ENCODE measurements at regions not wholly inside any gene's neighbourhood (a gene's known extent, or its start where the extent isn't known, plus 50 kb on each side); places are given as distances from the start of the nearest gene placed in this dataset.
A peak's percentile ranks its signal among the peaks of the same experiment; 100 is the strongest.

DNA sequence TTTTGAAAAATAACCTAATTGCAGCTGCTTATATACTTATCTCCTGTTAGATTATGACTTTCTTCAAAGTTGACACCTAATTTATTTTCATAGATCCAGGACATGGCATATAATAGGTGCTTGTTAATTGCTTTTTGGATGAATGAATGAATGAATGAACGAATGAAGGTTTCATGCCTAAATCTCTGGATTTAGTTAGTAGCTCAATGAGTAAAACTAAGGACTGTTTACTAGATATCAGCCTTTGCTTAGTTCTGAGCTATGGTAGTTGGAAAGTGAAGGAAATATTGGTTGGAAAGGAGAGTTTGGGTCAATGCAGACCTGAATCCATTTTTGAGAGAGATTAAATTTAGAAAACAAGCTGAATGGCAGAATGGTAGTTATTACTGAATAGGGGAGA, 160.4 kb upstream of the SGO1 start:
- POLR2A ChIA-PET: no interaction called here
- no peak for TF ChIP-seq MTA3 (IDR thresholded peaks at IDR 0.05; ENCODE audit: borderline replicate concordance, low read length)
- TF ChIP-seq SIX5 (IDR thresholded peaks at IDR 0.05; ENCODE audit: low read depth, low read length, severe bottlenecking): no peak
- 0 out of 2 replicates have a peak, but pooled peaks have one; percentile 64 for TF ChIP-seq ZNF24 (IDR thresholded peaks at IDR 0.05)
- H3K36me3 ChIP-seq (ENCODE audit: control insufficient read depth in 2 of 2, insufficient read depth in 2 of 2, low read length in 1 of 2): no peaks in the 10 kb centered on the region
- BruUV-seq (replicated peaks): no TSS peak
- H3K79me2 ChIP-seq (ENCODE audit: control insufficient read depth, insufficient read depth, low read length): no peaks in the 10 kb centered on the region
- SMC1A ChIA-PET (ENCODE audit: uncharacterized antibody, unreplicated experiment): interaction anchor here (0.7 kb wide), 1 partner anchor 242 kb away, joined by 3 read pairs; no protein-coding TSS in a partner anchor
- in situ Hi-C loops (cut with MboI) (loop anchor here (25.0 kb wide), 1 partner anchor 1141 kb away; no protein-coding TSS in a partner anchor), intact Hi-C loops (cut with micrococcal nuclease; ENCODE audit: unreplicated experiment) (loop anchor here (10.0 kb wide), 2 partner anchors 328 to 388 kb away; no protein-coding TSS in a partner anchor)
- H3K4me3 ChIP-seq: no peak overlapping the region
- H4K20me1 ChIP-seq (ENCODE audit: control insufficient read depth, insufficient read depth): no peaks in the 10 kb centered on the region
- RAD21 ChIA-PET (ENCODE audit: unreplicated experiment): no interaction called here
- WGBS (ENCODE audit: insufficient coverage, insufficient replicate concordance, low lambda C conversion rate, missing lambda C conversion rate): 0% methylated on average over 1 of the region's 1 CpG
- H3K27me3 ChIP-seq (replicated peaks in 1 of 2; ENCODE audit: control insufficient read depth in 2 of 2, insufficient read depth in 2 of 2, low read length in 1 of 2): no peaks in the 10 kb centered on the region
- H3K9me3 ChIP-seq (replicated peaks; ENCODE audit: control insufficient read depth, insufficient read depth, low read length): no peaks in the 10 kb centered on the region
- no peak overlapping the region for H2AFZ ChIP-seq (ENCODE audit: control insufficient read depth, low read depth, low read length)
- no peak overlapping the region for H3K27ac ChIP-seq (ENCODE audit: control insufficient read depth, insufficient read depth)
- H3K4me2 ChIP-seq (ENCODE audit: control insufficient read depth, insufficient read depth): no peak overlapping the region
- ATAC-seq (no peak), DNase-seq (ENCODE audit: low read depth, low spot score) (no peak), FAIRE-seq (no peak)
- no peak overlapping the region for H3K9ac ChIP-seq (ENCODE audit: control insufficient read depth, insufficient read depth, low read length)
- H3K4me1 ChIP-seq (ENCODE audit: control insufficient read depth, insufficient read depth, low read length): no peaks in the 10 kb centered on the region
- CTCF ChIA-PET: interaction anchor here (0.6 kb wide), 1 partner anchor 95 kb away, joined by 3 read pairs; no protein-coding TSS in a partner anchor

- CTCF ChIA-PET: no interaction called here
- no peak overlapping the region for H3K4me3 ChIP-seq
- intact Hi-C loops (cut with micrococcal nuclease; ENCODE audit: unreplicated experiment) (loop anchor here (5.0 to 10.0 kb wide), 5 partner anchors 117 to 1773 kb away; no protein-coding TSS in a partner anchor), in situ Hi-C loops (cut with MboI) (loop anchor here (25.0 kb wide), 1 partner anchor 1143 kb away; no protein-coding TSS in a partner anchor)
- H3K27ac ChIP-seq (ENCODE audit: control insufficient read depth, insufficient read depth): no peak overlapping the region
- no peaks in the 10 kb centered on the region for H3K79me2 ChIP-seq (ENCODE audit: control insufficient read depth, insufficient read depth, low read length)
- ATAC-seq (peak; percentile 73), DNase-seq (ENCODE audit: low read depth, low spot score) (no peak), FAIRE-seq (no peak)
- H3K4me1 ChIP-seq (ENCODE audit: control insufficient read depth, insufficient read depth, low read length): no peaks in the 10 kb centered on the region
- no peak overlapping the region for H2AFZ ChIP-seq (ENCODE audit: control insufficient read depth, low read depth, low read length)
- SMC1A ChIA-PET (ENCODE audit: uncharacterized antibody, unreplicated experiment): interaction anchor here (0.6 kb wide), 1 partner anchor 75 kb away, joined by 3 read pairs; no protein-coding TSS in a partner anchor
- no peaks in the 10 kb centered on the region for H3K9me3 ChIP-seq (replicated peaks; ENCODE audit: control insufficient read depth, insufficient read depth, low read length)
- no peaks in the 10 kb centered on the region for H4K20me1 ChIP-seq (ENCODE audit: control insufficient read depth, insufficient read depth)
- no peaks in the 10 kb centered on the region for H3K36me3 ChIP-seq (ENCODE audit: control insufficient read depth in 2 of 2, insufficient read depth in 2 of 2, low read length in 1 of 2)
- no TSS peak for BruUV-seq (replicated peaks)
- no peak overlapping the region for H3K9ac ChIP-seq (ENCODE audit: control insufficient read depth, insufficient read depth, low read length)
- H3K27me3 ChIP-seq (replicated peaks in 1 of 2; ENCODE audit: control insufficient read depth in 2 of 2, insufficient read depth in 2 of 2, low read length in 1 of 2): no peaks in the 10 kb centered on the region
- H3K4me2 ChIP-seq (ENCODE audit: control insufficient read depth, insufficient read depth): no peak overlapping the region
- POLR2A ChIA-PET: no interaction called here
- RAD21 ChIA-PET (ENCODE audit: unreplicated experiment): no interaction called here
- TF ChIP-seq STAT1 (conservative IDR thresholded peaks at IDR 0.05) (no peak), RELA (IDR thresholded peaks at IDR 0.05; ENCODE audit: borderline replicate concordance, partially characterized antibody) (no peak), ZNF207 (IDR thresholded peaks at IDR 0.05; ENCODE audit: borderline replicate concordance) (no peak), RCOR1 (conservative IDR thresholded peaks at IDR 0.05; ENCODE audit: low read depth, low read length) (no peak), TCF3 (IDR thresholded peaks at IDR 0.05; ENCODE audit: borderline replicate concordance, insufficient read depth, low read depth, low read length) (no peak), RELB (IDR thresholded peaks at IDR 0.05; ENCODE audit: low read depth) (no peak), EZH2 (IDR thresholded peaks at IDR 0.05; ENCODE audit: borderline replicate concordance, control insufficient read depth, low read depth, low read length) (no peak)
- TF ChIP-seq, protein P1, sequence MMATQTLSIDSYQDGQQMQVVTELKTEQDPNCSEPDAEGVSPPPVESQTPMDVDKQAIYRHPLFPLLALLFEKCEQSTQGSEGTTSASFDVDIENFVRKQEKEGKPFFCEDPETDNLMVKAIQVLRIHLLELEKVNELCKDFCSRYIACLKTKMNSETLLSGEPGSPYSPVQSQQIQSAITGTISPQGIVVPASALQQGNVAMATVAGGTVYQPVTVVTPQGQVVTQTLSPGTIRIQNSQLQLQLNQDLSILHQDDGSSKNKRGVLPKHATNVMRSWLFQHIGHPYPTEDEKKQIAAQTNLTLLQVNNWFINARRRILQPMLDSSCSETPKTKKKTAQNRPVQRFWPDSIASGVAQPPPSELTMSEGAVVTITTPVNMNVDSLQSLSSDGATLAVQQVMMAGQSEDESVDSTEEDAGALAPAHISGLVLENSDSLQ (IDR thresholded peaks at IDR 0.05): no peak
- TF ChIP-seq, protein P2, sequence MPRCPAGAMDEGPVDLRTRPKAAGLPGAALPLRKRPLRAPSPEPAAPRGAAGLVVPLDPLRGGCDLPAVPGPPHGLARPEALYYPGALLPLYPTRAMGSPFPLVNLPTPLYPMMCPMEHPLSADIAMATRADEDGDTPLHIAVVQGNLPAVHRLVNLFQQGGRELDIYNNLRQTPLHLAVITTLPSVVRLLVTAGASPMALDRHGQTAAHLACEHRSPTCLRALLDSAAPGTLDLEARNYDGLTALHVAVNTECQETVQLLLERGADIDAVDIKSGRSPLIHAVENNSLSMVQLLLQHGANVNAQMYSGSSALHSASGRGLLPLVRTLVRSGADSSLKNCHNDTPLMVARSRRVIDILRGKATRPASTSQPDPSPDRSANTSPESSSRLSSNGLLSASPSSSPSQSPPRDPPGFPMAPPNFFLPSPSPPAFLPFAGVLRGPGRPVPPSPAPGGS (IDR thresholded peaks at IDR 0.05; ENCODE audit: borderline replicate concordance, insufficient read depth, low read depth, low read length, poor library complexity, severe bottlenecking): no peak
- TF ChIP-seq, protein P3, sequence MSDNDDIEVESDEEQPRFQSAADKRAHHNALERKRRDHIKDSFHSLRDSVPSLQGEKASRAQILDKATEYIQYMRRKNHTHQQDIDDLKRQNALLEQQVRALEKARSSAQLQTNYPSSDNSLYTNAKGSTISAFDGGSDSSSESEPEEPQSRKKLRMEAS (IDR thresholded peaks at IDR 0.05; ENCODE audit: low read depth, low read length): no peak
Measured at GRCh38 chr3:20344400-20344959, 158.5 kb upstream of the SGO1 start.
